ENCODE measurements at regions not wholly inside any gene's neighbourhood (a gene's known extent, or its start where the extent isn't known, plus 50 kb on each side); places are given as distances from the start of the nearest gene placed in this dataset.
A peak's percentile ranks its signal among the peaks of the same experiment; 100 is the strongest.
"Not testable (repeated sequence)": the region's sequence is repeated elsewhere in the genome, so short reads cannot be mapped to it uniquely, and the experiment has no call there.

- no peak for TF ChIP-seq POLR2A (IDR thresholded peaks at IDR 0.05; ENCODE audit: low read length)
- no peak for DNase-seq
Observed at GRCh38 chr7:97407106-97407505, 289.6 kb downstream of the SDHAF3 start.

GRCh38 chr7:97409346-97409745 lies 291.8 kb downstream of the SDHAF3 start:
- TF ChIP-seq GATA1 (IDR thresholded peaks at IDR 0.05; ENCODE audit: low read depth, low read length) = no peak
- TF ChIP-seq POLR2A (IDR thresholded peaks at IDR 0.05; ENCODE audit: low read length) = no peak
- DNase-seq = no peak

- DNase-seq = no peak
- TF ChIP-seq GATA1 (IDR thresholded peaks at IDR 0.05; ENCODE audit: low read depth, low read length) (no peak), POLR2A (IDR thresholded peaks at IDR 0.05; ENCODE audit: low read length) (no peak)
Observed at GRCh38 chr7:97418312-97418711, 300.8 kb downstream of the SDHAF3 start.

GRCh38 chr7:97419898-97420297 lies 302.4 kb downstream of the SDHAF3 start:
- DNase-seq = no peak
- TF ChIP-seq POLR2A (IDR thresholded peaks at IDR 0.05; ENCODE audit: low read length) = no peak
- no peak for TF ChIP-seq GATA1 (IDR thresholded peaks at IDR 0.05; ENCODE audit: low read depth, low read length)

GRCh38 chr7:97421307-97421930 lies 303.9 kb downstream of the SDHAF3 start:
- TF ChIP-seq GATA1 (IDR thresholded peaks at IDR 0.05; ENCODE audit: low read depth, low read length) (no peak), POLR2A (IDR thresholded peaks at IDR 0.05; ENCODE audit: low read length) (no peak)
- DNase-seq = no peak

- no peak for DNase-seq
- TF ChIP-seq GATA1 (IDR thresholded peaks at IDR 0.05; ENCODE audit: low read depth, low read length) (no peak), POLR2A (IDR thresholded peaks at IDR 0.05; ENCODE audit: low read length) (no peak)
Observed at GRCh38 chr7:97422046-97422445, 304.5 kb downstream of the SDHAF3 start.

- DNase-seq = no peak
Observed at GRCh38 chr7:97430006-97430405, 301.9 kb upstream of the TAC1 start.

GRCh38 chr7:97439637-97440214 lies 292.2 kb upstream of the TAC1 start:
- DNase-seq = peak in 1 of 2 experiments; percentile 2
- TF ChIP-seq POLR2A (IDR thresholded peaks at IDR 0.05; ENCODE audit: low read length) (no peak), GATA1 (IDR thresholded peaks at IDR 0.05; ENCODE audit: low read depth, low read length) (no peak)

More at GRCh38 chr7:97430006-97430405, 301.9 kb upstream of the TAC1 start:
- TF ChIP-seq POLR2A (IDR thresholded peaks at IDR 0.05; ENCODE audit: low read length) (no peak), GATA1 (IDR thresholded peaks at IDR 0.05; ENCODE audit: low read depth, low read length) (no peak)

GRCh38 chr7:97446361-97446760 lies 285.5 kb upstream of the TAC1 start:
- DNase-seq = no peak
- TF ChIP-seq GATA1 (IDR thresholded peaks at IDR 0.05; ENCODE audit: low read depth, low read length) = no peak
- TF ChIP-seq POLR2A (IDR thresholded peaks at IDR 0.05; ENCODE audit: low read length) = no peak

GRCh38 chr7:97449448-97449847 lies 282.4 kb upstream of the TAC1 start:
- not testable (repeated sequence) for DNase-seq

- TF ChIP-seq GATA1 (IDR thresholded peaks at IDR 0.05; ENCODE audit: low read depth, low read length) (no peak), POLR2A (IDR thresholded peaks at IDR 0.05; ENCODE audit: low read length) (no peak)
- no peak for DNase-seq
Observed at GRCh38 chr7:97450516-97450915, 281.4 kb upstream of the TAC1 start.

- DNase-seq = no peak
Observed at GRCh38 chr7:97454636-97455035, 277.2 kb upstream of the TAC1 start.

GRCh38 chr7:97457054-97457453 lies 274.8 kb upstream of the TAC1 start:
- TF ChIP-seq GATA1 (IDR thresholded peaks at IDR 0.05; ENCODE audit: low read depth, low read length) (no peak), POLR2A (IDR thresholded peaks at IDR 0.05; ENCODE audit: low read length) (no peak)
- DNase-seq = no peak

More at GRCh38 chr7:97454636-97455035, 277.2 kb upstream of the TAC1 start:
- TF ChIP-seq GATA1 (IDR thresholded peaks at IDR 0.05; ENCODE audit: low read depth, low read length) (no peak), POLR2A (IDR thresholded peaks at IDR 0.05; ENCODE audit: low read length) (no peak)

- no peak for DNase-seq
- TF ChIP-seq GATA1 (IDR thresholded peaks at IDR 0.05; ENCODE audit: low read depth, low read length) (no peak), POLR2A (IDR thresholded peaks at IDR 0.05; ENCODE audit: low read length) (no peak)
Observed at GRCh38 chr7:97460433-97460832, 271.5 kb upstream of the TAC1 start.

GRCh38 chr7:97461596-97461995 lies 270.3 kb upstream of the TAC1 start:
- TF ChIP-seq GATA1 (IDR thresholded peaks at IDR 0.05; ENCODE audit: low read depth, low read length) = no peak
- TF ChIP-seq POLR2A (IDR thresholded peaks at IDR 0.05; ENCODE audit: low read length) = no peak
- no peak for DNase-seq
